C4-2B (cell line): ENCODE measurements at regions not wholly inside any gene's neighbourhood (a gene's known extent, or its start where the extent isn't known, plus 50 kb on each side); places are given as distances from the start of the nearest gene placed in this dataset.

Experiments used
- H3K27ac ChIP-seq: fragments of 450-650 bp; 2 replicates; pipeline ENCODE4 v1.5.1; 2017
- CTCF ChIP-seq: fragments of 450-650 bp; conservative IDR thresholded peaks from 2 replicates; pipeline ENCODE4 v1.5.1; 2017; ENCODE audit warnings: mild to moderate bottlenecking
- ZFX ChIP-seq: fragments of 450-650 bp; IDR thresholded peaks from 2 replicates; pipeline ENCODE4 v1.6.1; 2017

- TF ChIP-seq CTCF (no peak), ZFX (no peak)
- peak overlapping the region; percentile 95 for H3K27ac ChIP-seq
These were observed 135.0 kb upstream of the ARL4C start for GRCh38 chr2:234631646-234632514.

GRCh38 chr2:234630801-234631261 lies 133.9 kb upstream of the ARL4C start:
- TF ChIP-seq CTCF (no peak), ZFX (no peak)
- H3K27ac ChIP-seq, result no peak overlapping the region

- H3K27ac ChIP-seq, result no peak overlapping the region
These were observed 132.7 kb upstream of the ARL4C start for GRCh38 chr2:234629596-234629995.

GRCh38 chr2:234628953-234629352 lies 132.1 kb upstream of the ARL4C start:
- TF ChIP-seq CTCF, result no peak
- TF ChIP-seq ZFX, result no peak

More at GRCh38 chr2:234629596-234629995, 132.7 kb upstream of the ARL4C start:
- TF ChIP-seq ZFX (no peak), CTCF (no peak)

GRCh38 chr2:234627308-234627707 lies 130.4 kb upstream of the ARL4C start:
- H3K27ac ChIP-seq, result no peak overlapping the region
- TF ChIP-seq ZFX (no peak), CTCF (no peak)

More at GRCh38 chr2:234628953-234629352, 132.1 kb upstream of the ARL4C start:
- peak overlapping the region; percentile 12; the same call in 1 of the 2 replicates for H3K27ac ChIP-seq

GRCh38 chr2:234626566-234627130 lies 129.8 kb upstream of the ARL4C start:
- TF ChIP-seq CTCF (no peak), ZFX (no peak)
- H3K27ac ChIP-seq, result no peak overlapping the region

- TF ChIP-seq ZFX, result no peak
- no peak overlapping the region for H3K27ac ChIP-seq
These were observed 128.9 kb upstream of the ARL4C start for GRCh38 chr2:234625626-234626250.
